ENCODE measurements at regions not wholly inside any gene's neighbourhood (a gene's known extent, or its start where the extent isn't known, plus 50 kb on each side); places are given as distances from the start of the nearest gene placed in this dataset.
"Not testable (repeated sequence)": the region's sequence is repeated elsewhere in the genome, so short reads cannot be mapped to it uniquely, and the experiment has no call there.

DNA sequence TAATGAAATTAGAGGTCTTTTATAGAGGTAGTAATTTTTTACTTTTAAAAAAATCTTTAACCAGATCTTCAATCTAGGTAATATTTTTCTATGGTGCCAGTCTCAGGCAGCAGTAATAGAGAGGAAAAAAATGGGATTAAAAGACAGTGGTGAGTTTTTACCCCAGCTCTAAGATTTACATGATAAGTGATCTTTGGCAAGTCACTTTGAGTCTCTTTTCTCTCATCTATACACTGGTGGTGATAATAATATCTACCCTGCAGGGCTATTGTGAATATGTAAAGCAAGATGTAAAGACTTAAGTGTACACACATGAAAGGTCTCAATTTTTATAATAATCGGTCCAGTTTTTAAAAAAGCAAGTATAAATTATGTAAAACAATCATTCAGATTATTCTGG is 786.2 kb upstream of the POU3F4 start:
- ChIA-PET POLR2A (no interaction called here), CTCF (no interaction called here)
- TF ChIP-seq BHLHE40 (IDR thresholded peaks at IDR 0.05; ENCODE audit: borderline replicate concordance) (no peak), HDGF (IDR thresholded peaks at IDR 0.05; ENCODE audit: borderline replicate concordance) (no peak), NFRKB (IDR thresholded peaks at IDR 0.05) (no peak), FOXM1 (IDR thresholded peaks at IDR 0.05; ENCODE audit: borderline replicate concordance) (no peak), ZNF384 (IDR thresholded peaks at IDR 0.05) (no peak), TARDBP (IDR thresholded peaks at IDR 0.05) (no peak), L3MBTL2 (conservative IDR thresholded peaks at IDR 0.05) (no peak)
- DNase-seq (ENCODE audit: extremely low spot score), result no peak

DNA sequence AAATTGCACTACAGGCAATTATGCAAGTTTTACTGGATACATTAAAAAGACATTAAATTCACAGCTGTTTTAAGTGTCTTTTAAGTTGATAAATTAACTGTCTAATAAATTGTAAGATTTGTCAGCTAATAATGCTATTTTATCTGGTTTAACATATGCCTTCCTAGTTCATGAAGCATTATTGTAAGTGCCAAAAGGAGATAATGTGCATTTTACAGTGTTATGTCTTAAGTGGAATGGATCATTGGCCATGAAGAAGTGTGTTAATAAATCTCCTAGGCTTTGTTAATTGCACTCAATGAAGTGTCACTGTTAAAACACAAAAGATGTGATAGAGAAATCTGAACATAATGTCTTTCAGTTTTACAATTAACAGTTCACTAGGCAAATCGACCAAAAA is 784.3 kb upstream of the POU3F4 start:
- ChIA-PET CTCF (no interaction called here), POLR2A (no interaction called here)
- no peak for DNase-seq (ENCODE audit: extremely low spot score)
- TF ChIP-seq CTBP1 (IDR thresholded peaks at IDR 0.05; ENCODE audit: borderline replicate concordance) (no peak), FOXA1 (IDR thresholded peaks at IDR 0.05) (no peak), FOXM1 (IDR thresholded peaks at IDR 0.05; ENCODE audit: borderline replicate concordance) (no peak), ZNF384 (IDR thresholded peaks at IDR 0.05) (no peak), SP1 (IDR thresholded peaks at IDR 0.05) (no peak), SUZ12 (IDR thresholded peaks at IDR 0.05) (no peak), NFRKB (IDR thresholded peaks at IDR 0.05) (no peak), TARDBP (IDR thresholded peaks at IDR 0.05) (no peak), ARNT (IDR thresholded peaks at IDR 0.05) (no peak), L3MBTL2 (conservative IDR thresholded peaks at IDR 0.05) (no peak), FOXK2 (IDR thresholded peaks at IDR 0.05) (no peak), HDGF (IDR thresholded peaks at IDR 0.05; ENCODE audit: borderline replicate concordance) (no peak)
- TF ChIP-seq, protein P1, sequence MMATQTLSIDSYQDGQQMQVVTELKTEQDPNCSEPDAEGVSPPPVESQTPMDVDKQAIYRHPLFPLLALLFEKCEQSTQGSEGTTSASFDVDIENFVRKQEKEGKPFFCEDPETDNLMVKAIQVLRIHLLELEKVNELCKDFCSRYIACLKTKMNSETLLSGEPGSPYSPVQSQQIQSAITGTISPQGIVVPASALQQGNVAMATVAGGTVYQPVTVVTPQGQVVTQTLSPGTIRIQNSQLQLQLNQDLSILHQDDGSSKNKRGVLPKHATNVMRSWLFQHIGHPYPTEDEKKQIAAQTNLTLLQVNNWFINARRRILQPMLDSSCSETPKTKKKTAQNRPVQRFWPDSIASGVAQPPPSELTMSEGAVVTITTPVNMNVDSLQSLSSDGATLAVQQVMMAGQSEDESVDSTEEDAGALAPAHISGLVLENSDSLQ (IDR thresholded peaks at IDR 0.05), result no peak

DNA sequence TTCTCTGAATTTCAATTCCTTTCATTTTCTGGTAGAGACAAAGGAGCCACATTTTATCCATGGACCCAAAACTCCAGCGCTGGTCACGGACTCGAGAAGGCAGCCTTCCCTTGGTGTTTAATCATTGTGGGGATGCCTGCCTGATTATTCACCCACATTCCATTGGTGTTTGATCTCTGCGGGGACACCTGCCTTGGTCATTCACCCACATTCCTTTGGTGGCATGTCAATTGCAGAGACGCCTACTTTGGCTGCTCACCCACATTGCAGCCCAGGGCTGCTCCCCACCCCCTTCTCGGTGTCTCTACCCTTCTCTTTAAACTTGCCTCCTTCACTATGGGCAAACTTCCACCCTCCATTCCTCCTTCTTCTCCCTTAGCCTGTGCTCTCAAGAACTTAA is 780.7 kb upstream of the POU3F4 start:
- CTCF ChIA-PET; DNase-seq (ENCODE audit: extremely low spot score); POLR2A ChIA-PET: not testable (repeated sequence)

DNA sequence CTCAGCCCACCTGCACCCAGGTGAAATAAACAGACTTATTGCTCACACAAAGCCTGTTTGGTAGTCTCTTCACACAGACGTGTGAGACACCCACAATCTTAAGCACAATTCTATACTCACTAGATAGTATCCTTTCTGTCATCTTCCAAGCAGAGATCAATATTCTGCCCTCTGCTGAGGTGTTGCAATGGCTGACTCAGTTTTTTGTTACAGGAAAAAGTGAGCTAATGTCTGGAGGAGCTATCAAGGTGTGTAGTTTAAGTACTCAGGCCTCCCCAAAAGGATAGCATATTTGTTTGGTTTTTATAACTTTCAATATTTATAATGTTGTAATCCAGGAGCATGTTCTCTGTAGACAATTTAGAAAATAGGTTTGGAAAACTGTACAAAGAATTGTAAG is 775.2 kb upstream of the POU3F4 start:
- POLR2A ChIA-PET, result no interaction called here
- no peak for DNase-seq (ENCODE audit: extremely low spot score)

DNA sequence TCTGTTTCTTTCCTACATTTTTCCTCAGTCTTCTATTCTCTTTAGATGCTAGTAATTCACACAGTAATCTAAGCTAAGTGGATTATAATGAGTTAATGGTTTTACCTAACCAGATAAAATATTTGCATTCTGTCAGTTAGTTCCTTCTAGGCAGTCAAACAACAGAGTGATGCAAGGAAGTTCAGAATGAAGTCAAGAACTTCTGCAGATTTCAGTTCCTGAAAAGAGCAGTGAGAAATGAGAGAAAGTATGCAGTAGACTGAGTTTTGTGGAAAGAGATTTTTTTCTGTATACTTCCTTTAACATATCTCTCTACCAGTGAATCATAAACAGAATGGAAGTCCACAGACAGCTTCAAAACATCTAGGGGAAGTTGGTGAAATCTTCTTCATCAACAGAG is 774.0 kb upstream of the POU3F4 start:
- TF ChIP-seq ARNT (IDR thresholded peaks at IDR 0.05) (no peak), TARDBP (IDR thresholded peaks at IDR 0.05) (no peak), FOXM1 (IDR thresholded peaks at IDR 0.05; ENCODE audit: borderline replicate concordance) (no peak), SP1 (IDR thresholded peaks at IDR 0.05) (no peak), BHLHE40 (IDR thresholded peaks at IDR 0.05; ENCODE audit: borderline replicate concordance) (no peak), LEF1 (IDR thresholded peaks at IDR 0.05; ENCODE audit: borderline replicate concordance) (no peak), ELF4 (IDR thresholded peaks at IDR 0.05) (no peak), NFRKB (IDR thresholded peaks at IDR 0.05) (no peak), L3MBTL2 (conservative IDR thresholded peaks at IDR 0.05) (no peak), HDGF (IDR thresholded peaks at IDR 0.05; ENCODE audit: borderline replicate concordance) (no peak), FOXK2 (IDR thresholded peaks at IDR 0.05) (no peak), FOXA1 (IDR thresholded peaks at IDR 0.05) (no peak), CTBP1 (IDR thresholded peaks at IDR 0.05; ENCODE audit: borderline replicate concordance) (no peak), SUZ12 (IDR thresholded peaks at IDR 0.05) (no peak), ZNF384 (IDR thresholded peaks at IDR 0.05) (no peak)
- TF ChIP-seq, protein P1 (IDR thresholded peaks at IDR 0.05), result no peak
- ChIA-PET CTCF (no interaction called here), POLR2A (no interaction called here)
- no peak for DNase-seq (ENCODE audit: extremely low spot score)

More for the DNA sequence above, 775.2 kb upstream of the POU3F4 start:
- CTCF ChIA-PET, result no interaction called here
- TF ChIP-seq SUZ12 (IDR thresholded peaks at IDR 0.05), result no peak
- no peak for TF ChIP-seq ELF4 (IDR thresholded peaks at IDR 0.05)
- TF ChIP-seq L3MBTL2 (conservative IDR thresholded peaks at IDR 0.05), result no peak
- TF ChIP-seq, protein P1 (IDR thresholded peaks at IDR 0.05), result no peak
- TF ChIP-seq ZNF384 (IDR thresholded peaks at IDR 0.05), result no peak
- TF ChIP-seq LEF1 (IDR thresholded peaks at IDR 0.05; ENCODE audit: borderline replicate concordance), result no peak
- TF ChIP-seq FOXM1 (IDR thresholded peaks at IDR 0.05; ENCODE audit: borderline replicate concordance), result no peak
- TF ChIP-seq BHLHE40 (IDR thresholded peaks at IDR 0.05; ENCODE audit: borderline replicate concordance), result no peak

DNA sequence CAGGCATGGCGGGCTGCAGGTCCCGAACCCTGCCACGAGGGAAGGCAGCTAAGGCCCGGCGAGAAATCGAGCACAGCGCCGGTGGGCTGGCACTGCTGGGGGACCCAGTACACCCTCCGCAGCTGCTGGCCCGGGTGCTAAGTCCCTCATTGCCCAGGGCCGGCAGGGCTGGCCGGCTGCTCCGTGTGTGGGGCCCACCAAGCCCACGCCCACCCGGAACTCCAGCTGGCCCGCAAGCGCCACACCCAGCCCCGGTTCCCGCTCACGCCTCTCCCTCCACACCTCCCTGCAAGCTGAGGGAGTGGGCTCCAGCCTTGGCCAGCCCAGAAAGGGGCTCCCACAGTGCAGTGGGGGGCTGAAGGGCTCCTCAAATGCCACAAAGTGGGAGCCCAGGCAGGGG is 769.8 kb upstream of the POU3F4 start:
- CTCF ChIA-PET; POLR2A ChIA-PET; DNase-seq (ENCODE audit: extremely low spot score): not testable (repeated sequence)

DNA sequence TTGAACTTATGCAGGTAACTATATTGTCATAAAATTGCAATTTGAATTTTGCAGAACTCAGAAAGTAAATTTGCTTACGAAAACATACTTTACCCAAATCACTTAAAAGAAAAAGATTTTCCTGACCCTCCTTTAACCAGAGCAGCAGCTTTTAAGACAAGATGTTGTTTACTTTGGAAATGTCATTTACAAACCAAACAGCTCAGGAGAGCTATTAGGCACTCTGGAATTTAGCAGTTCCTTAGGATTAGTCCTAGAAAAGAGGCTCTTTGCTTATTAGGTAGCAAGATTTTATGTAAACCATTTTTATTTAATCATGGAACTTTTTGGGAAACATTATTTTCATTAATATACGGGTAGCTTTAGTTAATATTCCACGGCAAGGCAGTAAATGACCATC is 765.7 kb upstream of the POU3F4 start:
- TF ChIP-seq HDGF (IDR thresholded peaks at IDR 0.05; ENCODE audit: borderline replicate concordance), result no peak
- TF ChIP-seq TARDBP (IDR thresholded peaks at IDR 0.05), result no peak
- TF ChIP-seq ELF4 (IDR thresholded peaks at IDR 0.05), result no peak
- no peak for TF ChIP-seq ZNF384 (IDR thresholded peaks at IDR 0.05)
- TF ChIP-seq LEF1 (IDR thresholded peaks at IDR 0.05; ENCODE audit: borderline replicate concordance), result no peak
- TF ChIP-seq SP1 (IDR thresholded peaks at IDR 0.05), result no peak
- TF ChIP-seq FOXM1 (IDR thresholded peaks at IDR 0.05; ENCODE audit: borderline replicate concordance), result no peak
- no peak for TF ChIP-seq NFRKB (IDR thresholded peaks at IDR 0.05)
- TF ChIP-seq FOXA1 (IDR thresholded peaks at IDR 0.05), result no peak
- TF ChIP-seq SUZ12 (IDR thresholded peaks at IDR 0.05), result no peak
- no peak for TF ChIP-seq ARNT (IDR thresholded peaks at IDR 0.05)
- TF ChIP-seq CTBP1 (IDR thresholded peaks at IDR 0.05; ENCODE audit: borderline replicate concordance), result no peak
- DNase-seq (ENCODE audit: extremely low spot score), result no peak
- ChIA-PET POLR2A (no interaction called here), CTCF (no interaction called here)

DNA sequence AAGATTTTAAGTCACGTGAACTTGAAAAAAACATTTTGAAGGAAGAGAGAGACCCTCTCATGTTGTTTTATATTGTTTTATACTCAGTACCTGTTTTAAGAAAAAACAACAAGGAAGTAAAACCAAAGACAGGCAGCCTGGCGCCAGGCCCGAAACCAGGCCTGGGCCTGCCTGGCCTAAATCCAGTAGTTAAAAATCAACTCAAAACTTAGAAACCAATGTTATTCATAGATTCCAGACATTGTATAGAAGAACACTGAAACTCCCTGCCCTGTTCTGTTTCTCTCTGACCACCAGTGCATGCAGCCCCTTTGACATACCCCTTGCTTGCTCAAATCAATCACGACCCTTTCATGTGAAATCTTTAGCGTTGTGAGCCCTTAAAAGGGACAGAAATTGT is 762.4 kb upstream of the POU3F4 start:
- CTCF ChIA-PET, result not testable (repeated sequence)

More for the DNA sequence above, 762.4 kb upstream of the POU3F4 start:
- DNase-seq (ENCODE audit: extremely low spot score); POLR2A ChIA-PET: not testable (repeated sequence)
